ENCODE measurements at regions not wholly inside any gene's neighbourhood (a gene's known extent, or its start where the extent isn't known, plus 50 kb on each side); places are given as distances from the start of the nearest gene placed in this dataset.

GRCh38 chr11:37946155-37946766 is 1348.2 kb upstream of the RAG2 start:
- intact Hi-C loops (cut with DNase I; ENCODE audit: low total_unique reads), result no loop called here
- TF ChIP-seq POLR2A (IDR thresholded peaks at IDR 0.05) (no peak), CTCF (IDR thresholded peaks at IDR 0.05) (no peak)
- no peak overlapping the region for H3K27ac ChIP-seq
- no peaks in the 10 kb centered on the region for H3K9me3 ChIP-seq
- no peaks in the 10 kb centered on the region for H3K36me3 ChIP-seq
- no peak for DNase-seq
- H3K4me1 ChIP-seq, result no peaks in the 10 kb centered on the region
- no peaks in the 10 kb centered on the region for H3K27me3 ChIP-seq
- H3K4me3 ChIP-seq, result no peak overlapping the region

GRCh38 chr11:37942081-37942480 is 1344.0 kb upstream of the RAG2 start:
- no peaks in the 10 kb centered on the region for H3K4me1 ChIP-seq
- DNase-seq, result no peak
- intact Hi-C loops (cut with DNase I; ENCODE audit: low total_unique reads), result no loop called here
- H3K27me3 ChIP-seq, result no peaks in the 10 kb centered on the region
- H3K4me3 ChIP-seq, result no peak overlapping the region
- no peak overlapping the region for H3K27ac ChIP-seq
- no peaks in the 10 kb centered on the region for H3K36me3 ChIP-seq
- H3K9me3 ChIP-seq, result no peaks in the 10 kb centered on the region
- TF ChIP-seq CTCF (IDR thresholded peaks at IDR 0.05) (no peak), POLR2A (IDR thresholded peaks at IDR 0.05) (no peak)

GRCh38 chr11:37929100-37929653 is 1331.1 kb upstream of the RAG2 start:
- intact Hi-C loops (cut with DNase I; ENCODE audit: low total_unique reads), result no loop called here
- Histone ChIP-seq H3K9me3 (no peaks in the 10 kb centered on the region), H3K36me3 (no peaks in the 10 kb centered on the region), H3K27ac (no peak overlapping the region), H3K4me1 (no peaks in the 10 kb centered on the region), H3K27me3 (no peaks in the 10 kb centered on the region), H3K4me3 (no peak overlapping the region)
- TF ChIP-seq CTCF (IDR thresholded peaks at IDR 0.05) (no peak), POLR2A (IDR thresholded peaks at IDR 0.05) (no peak)
- DNase-seq, result no peak

- TF ChIP-seq CTCF (IDR thresholded peaks at IDR 0.05) (no peak), POLR2A (IDR thresholded peaks at IDR 0.05) (no peak)
- H3K27me3 ChIP-seq, result no peaks in the 10 kb centered on the region
- no peak overlapping the region for H3K4me3 ChIP-seq
- intact Hi-C loops (cut with DNase I; ENCODE audit: low total_unique reads), result no loop called here
- no peaks in the 10 kb centered on the region for H3K4me1 ChIP-seq
- no peaks in the 10 kb centered on the region for H3K9me3 ChIP-seq
- DNase-seq, result no peak
- H3K27ac ChIP-seq, result no peak overlapping the region
- no peaks in the 10 kb centered on the region for H3K36me3 ChIP-seq
Observed at GRCh38 chr11:37926772-37927171, 1328.7 kb upstream of the RAG2 start.

GRCh38 chr11:37916331-37916730 is 1318.3 kb upstream of the RAG2 start:
- Histone ChIP-seq H3K27ac (no peak overlapping the region), H3K4me1 (no peaks in the 10 kb centered on the region), H3K27me3 (no peaks in the 10 kb centered on the region), H3K9me3 (no peaks in the 10 kb centered on the region), H3K36me3 (no peaks in the 10 kb centered on the region), H3K4me3 (no peak overlapping the region)
- intact Hi-C loops (cut with DNase I; ENCODE audit: low total_unique reads), result no loop called here
- DNase-seq, result no peak
- no peak for TF ChIP-seq POLR2A (IDR thresholded peaks at IDR 0.05)
- no peak for TF ChIP-seq CTCF (IDR thresholded peaks at IDR 0.05)

Measured in uterus (tissue), 3 donors.